ENCODE measurements at regions not wholly inside any gene's neighbourhood (a gene's known extent, or its start where the extent isn't known, plus 50 kb on each side); places are given as distances from the start of the nearest gene placed in this dataset.

DNA sequence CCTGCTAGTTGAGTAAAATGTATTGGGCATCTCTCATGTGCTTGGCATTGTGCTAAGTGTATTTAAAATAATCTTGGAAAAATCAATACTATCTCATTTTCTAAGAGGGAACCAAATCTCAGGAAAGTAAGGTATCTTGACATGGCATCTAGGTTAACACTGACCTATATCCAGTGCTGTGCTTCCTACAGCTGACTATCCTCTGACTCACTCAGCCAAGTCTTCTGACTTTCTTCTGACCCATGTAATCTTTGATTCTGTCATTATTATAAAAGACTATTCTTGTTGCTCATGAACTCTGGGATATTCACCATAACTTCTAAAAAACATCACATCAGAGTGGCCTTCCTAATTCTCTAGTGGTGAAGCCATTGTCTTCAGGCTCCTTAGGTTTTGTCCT, 304.1 kb upstream of the TENM4 start:
- Histone ChIP-seq H3K4me1 (ENCODE audit: insufficient read depth) (no peaks in the 10 kb centered on the region), H3K4me3 (no peak overlapping the region), H3K9me3 (no peaks in the 10 kb centered on the region), H3K36me3 (no peaks in the 10 kb centered on the region), H3K27ac (no peak overlapping the region), H3K27me3 (no peaks in the 10 kb centered on the region)
- intact Hi-C loops (cut with DNase I) = no loop called here
- DNase-seq = no peak
- TF ChIP-seq, protein P1, sequence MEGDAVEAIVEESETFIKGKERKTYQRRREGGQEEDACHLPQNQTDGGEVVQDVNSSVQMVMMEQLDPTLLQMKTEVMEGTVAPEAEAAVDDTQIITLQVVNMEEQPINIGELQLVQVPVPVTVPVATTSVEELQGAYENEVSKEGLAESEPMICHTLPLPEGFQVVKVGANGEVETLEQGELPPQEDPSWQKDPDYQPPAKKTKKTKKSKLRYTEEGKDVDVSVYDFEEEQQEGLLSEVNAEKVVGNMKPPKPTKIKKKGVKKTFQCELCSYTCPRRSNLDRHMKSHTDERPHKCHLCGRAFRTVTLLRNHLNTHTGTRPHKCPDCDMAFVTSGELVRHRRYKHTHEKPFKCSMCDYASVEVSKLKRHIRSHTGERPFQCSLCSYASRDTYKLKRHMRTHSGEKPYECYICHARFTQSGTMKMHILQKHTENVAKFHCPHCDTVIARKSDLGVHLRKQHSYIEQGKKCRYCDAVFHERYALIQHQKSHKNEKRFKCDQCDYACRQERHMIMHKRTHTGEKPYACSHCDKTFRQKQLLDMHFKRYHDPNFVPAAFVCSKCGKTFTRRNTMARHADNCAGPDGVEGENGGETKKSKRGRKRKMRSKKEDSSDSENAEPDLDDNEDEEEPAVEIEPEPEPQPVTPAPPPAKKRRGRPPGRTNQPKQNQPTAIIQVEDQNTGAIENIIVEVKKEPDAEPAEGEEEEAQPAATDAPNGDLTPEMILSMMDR (IDR thresholded peaks at IDR 0.05) = no peak
- TF ChIP-seq EP300 (IDR thresholded peaks at IDR 0.05) (no peak), POLR2A (IDR thresholded peaks at IDR 0.05) (no peak)

DNA sequence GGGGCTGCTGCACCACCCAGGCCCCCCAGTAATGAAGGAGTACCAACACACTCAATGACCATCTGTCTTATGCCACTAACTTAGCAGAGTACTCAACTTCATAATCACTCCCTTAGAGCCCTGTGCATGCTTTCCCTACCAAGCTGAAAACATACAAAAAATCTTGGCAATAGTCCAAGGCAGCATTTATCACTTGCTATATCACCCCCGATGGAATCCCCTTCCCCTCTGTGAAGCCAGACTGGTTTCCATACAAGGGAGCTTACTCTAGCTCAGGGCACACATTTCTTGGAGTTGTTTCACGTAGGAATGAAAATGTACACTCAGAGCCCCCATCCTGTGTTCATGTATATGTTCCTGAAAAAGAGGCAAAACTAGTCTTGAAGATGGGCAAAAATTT, 301.3 kb upstream of the TENM4 start:
- intact Hi-C loops (cut with DNase I) = no loop called here
- Histone ChIP-seq H3K4me1 (ENCODE audit: insufficient read depth) (no peaks in the 10 kb centered on the region), H3K9me3 (no peaks in the 10 kb centered on the region), H3K36me3 (no peaks in the 10 kb centered on the region), H3K4me3 (no peak overlapping the region), H3K27me3 (no peaks in the 10 kb centered on the region), H3K27ac (no peak overlapping the region)
- TF ChIP-seq POLR2A (IDR thresholded peaks at IDR 0.05) = no peak
- TF ChIP-seq EP300 (IDR thresholded peaks at IDR 0.05) = no peak
- TF ChIP-seq, protein P1 (IDR thresholded peaks at IDR 0.05) = no peak
- WGBS, 3 donors = 58 to 61% (median 59%) methylated on average over 2 of the region's 2 CpGs
- no peak for DNase-seq

DNA sequence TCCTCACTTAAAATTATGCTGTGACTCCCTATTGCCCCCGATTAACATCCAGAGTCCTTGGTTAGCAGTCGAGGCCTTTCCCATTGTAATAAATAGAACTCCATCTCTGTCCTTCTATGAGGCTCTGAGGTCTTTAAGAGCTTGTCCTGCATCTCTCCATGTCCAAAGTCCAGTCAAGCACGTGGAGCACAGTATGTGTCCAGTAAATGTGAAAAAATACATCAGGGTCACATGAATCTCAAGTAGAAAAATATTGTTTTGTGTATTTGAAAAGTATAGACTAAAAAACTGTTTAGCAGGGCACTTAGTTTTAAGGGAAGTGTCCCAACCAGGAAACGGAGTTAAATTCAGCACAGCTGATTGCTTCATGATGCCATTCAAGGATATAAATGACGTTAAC, 298.8 kb upstream of the TENM4 start:
- Histone ChIP-seq H3K27ac (no peak overlapping the region), H3K36me3 (no peaks in the 10 kb centered on the region), H3K4me1 (ENCODE audit: insufficient read depth) (no peaks in the 10 kb centered on the region), H3K27me3 (no peaks in the 10 kb centered on the region), H3K9me3 (no peaks in the 10 kb centered on the region), H3K4me3 (no peak overlapping the region)
- TF ChIP-seq, protein P1 (IDR thresholded peaks at IDR 0.05) = no peak
- TF ChIP-seq EP300 (IDR thresholded peaks at IDR 0.05) (no peak), POLR2A (IDR thresholded peaks at IDR 0.05) (no peak)
- DNase-seq = no peak
- intact Hi-C loops (cut with DNase I) = no loop called here
- WGBS, 3 donors = 78 to 80% (median 80%) methylated on average over 5 of the region's 5 CpGs

DNA sequence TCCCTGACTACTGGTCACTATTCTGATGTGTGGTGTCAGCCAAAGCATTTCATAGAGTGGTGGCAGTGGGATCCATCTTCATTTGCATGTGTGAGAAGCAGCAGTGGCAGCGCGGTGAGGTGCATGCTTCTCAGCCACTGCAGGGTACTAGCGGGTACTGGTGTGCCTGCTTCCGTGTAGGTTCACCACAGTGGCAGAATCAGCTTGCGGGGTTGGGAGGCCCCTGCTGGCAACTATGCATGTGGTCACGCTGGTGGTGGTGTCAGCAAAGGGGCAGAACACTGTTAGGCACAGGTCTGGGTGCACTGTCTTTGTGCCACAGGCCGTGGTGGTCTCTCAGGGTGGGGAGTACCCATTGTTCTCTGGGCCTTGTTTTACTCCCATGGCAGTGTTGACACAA, 286.4 kb upstream of the TENM4 start:
- DNase-seq = no peak
- Histone ChIP-seq H3K9me3 (no peaks in the 10 kb centered on the region), H3K36me3 (no peaks in the 10 kb centered on the region), H3K27me3 (no peaks in the 10 kb centered on the region), H3K4me3 (no peak overlapping the region), H3K4me1 (ENCODE audit: insufficient read depth) (no peaks in the 10 kb centered on the region), H3K27ac (no peak overlapping the region)
- intact Hi-C loops (cut with DNase I) = no loop called here
- 87 to 91% (median 90%) methylated on average over 7 of the region's 7 CpGs for WGBS, 3 donors
- TF ChIP-seq POLR2A (IDR thresholded peaks at IDR 0.05) (no peak), EP300 (IDR thresholded peaks at IDR 0.05) (no peak)
- TF ChIP-seq, protein P1 (IDR thresholded peaks at IDR 0.05) = no peak

DNA sequence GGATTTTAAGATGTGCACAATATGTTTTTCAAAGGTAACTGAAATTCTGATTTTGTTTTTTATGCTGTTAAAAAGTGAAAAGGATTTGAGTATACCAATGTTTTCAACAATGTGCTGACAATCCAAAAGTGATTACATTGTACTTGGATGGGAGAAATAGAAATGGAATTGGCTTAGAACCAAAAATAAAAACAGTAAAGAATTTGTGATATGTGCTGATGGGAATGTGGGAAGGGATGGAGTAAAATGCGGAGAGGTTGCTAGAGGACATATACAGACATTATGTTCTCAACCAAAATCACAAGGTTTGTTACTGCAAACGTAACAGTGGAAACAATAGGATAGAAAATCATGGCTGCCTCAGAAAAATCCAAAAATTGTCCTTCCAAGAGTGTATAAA, 279.3 kb upstream of the TENM4 start:
- Histone ChIP-seq H3K27ac (no peak overlapping the region), H3K36me3 (no peaks in the 10 kb centered on the region), H3K4me3 (no peak overlapping the region), H3K4me1 (ENCODE audit: insufficient read depth) (no peaks in the 10 kb centered on the region), H3K9me3 (no peaks in the 10 kb centered on the region), H3K27me3 (no peaks in the 10 kb centered on the region)
- TF ChIP-seq EP300 (IDR thresholded peaks at IDR 0.05) (no peak), POLR2A (IDR thresholded peaks at IDR 0.05) (no peak)
- TF ChIP-seq, protein P1 (IDR thresholded peaks at IDR 0.05) = no peak
- 47 to 68% (median 65%) methylated on average over 2 of the region's 2 CpGs for whole genome bisulfite sequencing, 3 donors
- DNase-seq = no peak
- intact Hi-C loops (cut with DNase I) = no loop called here
